ENCODE measurements at regions not wholly inside any gene's neighbourhood (a gene's known extent, or its start where the extent isn't known, plus 50 kb on each side); places are given as distances from the start of the nearest gene placed in this dataset.

DNA sequence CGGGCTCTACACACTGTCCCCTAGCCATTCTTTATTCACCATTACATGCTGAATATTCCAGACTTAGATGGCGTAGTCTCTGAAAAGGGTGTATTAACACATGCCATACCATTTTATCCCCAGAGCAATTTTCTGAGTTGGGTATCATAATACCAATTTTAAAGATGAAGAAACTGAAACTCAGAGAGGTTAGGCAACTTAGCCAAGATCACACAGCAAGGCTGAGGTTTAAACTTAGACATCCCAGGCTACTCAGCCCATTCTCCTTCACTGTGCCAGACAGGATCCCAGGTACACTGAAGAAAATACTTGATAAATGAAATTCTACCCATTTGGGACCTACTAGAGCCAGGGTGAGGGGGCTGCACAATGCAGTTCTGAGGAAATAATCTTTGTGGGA, 67.4 kb upstream of the ARHGAP36 start:
- no peak overlapping the region for H3K27ac ChIP-seq
- H3K9me3 ChIP-seq, result no peaks in the 10 kb centered on the region
- no peaks in the 10 kb centered on the region for H3K27me3 ChIP-seq
- TF ChIP-seq EP300 (IDR thresholded peaks at IDR 0.05) (no peak), POLR2A (IDR thresholded peaks at IDR 0.05) (no peak), POLR2AphosphoS5 (IDR thresholded peaks at IDR 0.05) (no peak)
- TF ChIP-seq, protein P1, sequence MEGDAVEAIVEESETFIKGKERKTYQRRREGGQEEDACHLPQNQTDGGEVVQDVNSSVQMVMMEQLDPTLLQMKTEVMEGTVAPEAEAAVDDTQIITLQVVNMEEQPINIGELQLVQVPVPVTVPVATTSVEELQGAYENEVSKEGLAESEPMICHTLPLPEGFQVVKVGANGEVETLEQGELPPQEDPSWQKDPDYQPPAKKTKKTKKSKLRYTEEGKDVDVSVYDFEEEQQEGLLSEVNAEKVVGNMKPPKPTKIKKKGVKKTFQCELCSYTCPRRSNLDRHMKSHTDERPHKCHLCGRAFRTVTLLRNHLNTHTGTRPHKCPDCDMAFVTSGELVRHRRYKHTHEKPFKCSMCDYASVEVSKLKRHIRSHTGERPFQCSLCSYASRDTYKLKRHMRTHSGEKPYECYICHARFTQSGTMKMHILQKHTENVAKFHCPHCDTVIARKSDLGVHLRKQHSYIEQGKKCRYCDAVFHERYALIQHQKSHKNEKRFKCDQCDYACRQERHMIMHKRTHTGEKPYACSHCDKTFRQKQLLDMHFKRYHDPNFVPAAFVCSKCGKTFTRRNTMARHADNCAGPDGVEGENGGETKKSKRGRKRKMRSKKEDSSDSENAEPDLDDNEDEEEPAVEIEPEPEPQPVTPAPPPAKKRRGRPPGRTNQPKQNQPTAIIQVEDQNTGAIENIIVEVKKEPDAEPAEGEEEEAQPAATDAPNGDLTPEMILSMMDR (IDR thresholded peaks at IDR 0.05), result no peak
- H3K4me3 ChIP-seq, result no peak overlapping the region
- 87 to 98% methylated on average over 2 of the region's 2 CpGs for WGBS, 2 donors
- DNase-seq, result no peak
- no peaks in the 10 kb centered on the region for H3K36me3 ChIP-seq
- intact Hi-C loops (cut with DNase I), result no loop called here
- H3K4me1 ChIP-seq, result no peaks in the 10 kb centered on the region

DNA sequence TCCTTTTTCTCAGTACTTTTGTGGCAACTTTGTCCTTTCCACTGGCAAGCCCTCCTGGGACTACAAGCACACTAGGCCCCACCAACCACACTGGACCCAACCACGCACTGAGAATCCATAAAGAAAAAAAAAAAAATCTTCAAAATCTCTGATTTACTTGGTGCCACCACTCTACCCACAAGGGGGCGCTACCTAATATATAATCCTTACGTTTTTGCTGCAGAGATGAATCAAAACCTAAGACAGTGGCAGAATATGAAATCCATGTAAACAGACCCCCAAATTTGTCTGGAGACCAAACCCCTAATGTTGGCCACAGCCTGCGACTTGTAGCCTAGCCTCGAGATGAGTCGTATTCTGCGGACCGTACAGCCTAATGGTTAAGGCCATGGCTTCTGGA, 63.5 kb upstream of the ARHGAP36 start:
- no peak overlapping the region for H3K4me3 ChIP-seq
- WGBS, 2 donors, result 48 to 53% methylated on average over 8 of the region's 8 CpGs
- no peaks in the 10 kb centered on the region for H3K4me1 ChIP-seq
- no peaks in the 10 kb centered on the region for H3K27me3 ChIP-seq
- H3K27ac ChIP-seq, result no peak overlapping the region
- no peak for TF ChIP-seq POLR2AphosphoS5 (IDR thresholded peaks at IDR 0.05)
- TF ChIP-seq, protein P1 (IDR thresholded peaks at IDR 0.05), result peak in 1 of 4 experiments; percentile 22
- DNase-seq, result no peak
- intact Hi-C loops (cut with DNase I), result no loop called here
- H3K9me3 ChIP-seq, result no peaks in the 10 kb centered on the region
- H3K36me3 ChIP-seq, result no peaks in the 10 kb centered on the region

DNA sequence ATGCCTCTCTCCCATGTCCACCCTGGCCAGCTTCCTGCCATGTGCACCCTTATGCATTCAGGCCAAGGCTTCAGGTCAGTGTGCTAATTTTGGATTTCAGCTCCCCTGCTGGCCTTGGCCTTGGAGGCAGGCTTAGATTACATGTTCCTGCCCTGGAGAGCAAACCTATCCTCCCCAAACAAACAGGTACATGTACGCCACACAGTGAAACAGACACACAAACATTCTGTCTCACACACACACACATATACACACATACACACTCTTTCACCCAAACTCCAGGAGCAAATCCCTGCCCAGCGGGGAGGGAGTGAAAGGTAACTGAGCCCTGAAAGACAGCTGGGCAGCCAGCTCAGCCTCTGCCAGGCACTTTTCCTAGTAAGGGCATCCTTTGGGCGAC, 62.7 kb upstream of the ARHGAP36 start:
- no peaks in the 10 kb centered on the region for H3K4me1 ChIP-seq
- H3K9me3 ChIP-seq, result no peaks in the 10 kb centered on the region
- intact Hi-C loops (cut with DNase I), result no loop called here
- TF ChIP-seq EP300 (IDR thresholded peaks at IDR 0.05), result no peak
- TF ChIP-seq, protein P1 (IDR thresholded peaks at IDR 0.05), result no peak
- TF ChIP-seq POLR2AphosphoS5 (IDR thresholded peaks at IDR 0.05), result no peak
- TF ChIP-seq POLR2A (IDR thresholded peaks at IDR 0.05), result no peak
- no peak overlapping the region for H3K4me3 ChIP-seq
- H3K36me3 ChIP-seq, result no peaks in the 10 kb centered on the region
- WGBS, 2 donors, result 86 to 92% methylated on average over 3 of the region's 3 CpGs
- H3K27me3 ChIP-seq, result no peaks in the 10 kb centered on the region
- no peak overlapping the region for H3K27ac ChIP-seq
- no peak for DNase-seq

DNA sequence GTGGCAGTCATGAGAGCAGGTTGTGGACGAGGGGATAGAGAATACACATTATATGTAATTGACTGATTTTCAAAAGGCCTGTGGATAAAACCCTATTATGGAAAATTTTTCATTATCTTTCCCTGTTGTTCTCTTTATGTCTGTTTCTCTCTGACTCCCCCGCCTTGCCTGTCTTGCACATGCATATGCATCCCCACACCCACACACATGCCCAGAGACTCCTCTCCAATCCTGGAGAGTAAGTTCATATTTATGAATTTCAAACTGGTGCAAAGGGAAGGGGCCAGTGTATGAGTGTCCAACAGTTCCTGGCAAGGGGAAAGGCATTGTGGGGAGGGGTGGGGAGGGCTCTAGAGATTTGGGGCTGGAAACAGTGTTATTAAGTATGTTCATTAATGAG, 60.8 kb upstream of the ARHGAP36 start:
- no peaks in the 10 kb centered on the region for H3K27me3 ChIP-seq
- no peak for DNase-seq
- no peak overlapping the region for H3K27ac ChIP-seq
- no peaks in the 10 kb centered on the region for H3K9me3 ChIP-seq
- H3K4me3 ChIP-seq, result no peak overlapping the region
- no peaks in the 10 kb centered on the region for H3K36me3 ChIP-seq
- H3K4me1 ChIP-seq, result no peaks in the 10 kb centered on the region
- intact Hi-C loops (cut with DNase I), result no loop called here
- 55 to 68% methylated on average over 2 of the region's 2 CpGs for WGBS, 2 donors
- TF ChIP-seq, protein P1 (IDR thresholded peaks at IDR 0.05), result no peak
- TF ChIP-seq POLR2AphosphoS5 (IDR thresholded peaks at IDR 0.05), result no peak
- TF ChIP-seq EP300 (IDR thresholded peaks at IDR 0.05), result no peak
- no peak for TF ChIP-seq POLR2A (IDR thresholded peaks at IDR 0.05)

DNA sequence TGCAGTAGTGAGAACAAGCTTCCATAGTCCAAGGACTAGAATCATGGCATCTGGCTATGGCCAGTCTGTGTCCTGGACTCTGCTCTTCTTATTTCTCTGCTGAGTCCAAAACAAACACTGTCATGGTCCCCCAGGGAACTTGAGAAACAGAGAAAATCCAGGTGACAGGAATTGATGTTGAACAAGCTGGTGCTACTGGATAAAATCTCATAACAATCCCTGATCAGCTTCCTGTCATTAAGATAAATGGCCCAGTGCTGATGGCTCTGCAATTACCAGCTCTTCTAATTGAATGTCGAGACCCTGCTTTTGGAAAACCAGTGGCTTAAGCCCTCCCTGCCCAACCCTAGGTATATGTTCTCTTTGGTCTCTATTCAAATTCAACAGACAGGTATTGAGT, 58.8 kb upstream of the ARHGAP36 start:
- no peak overlapping the region for H3K27ac ChIP-seq
- no peaks in the 10 kb centered on the region for H3K27me3 ChIP-seq
- TF ChIP-seq EP300 (IDR thresholded peaks at IDR 0.05) (no peak), POLR2AphosphoS5 (IDR thresholded peaks at IDR 0.05) (no peak), POLR2A (IDR thresholded peaks at IDR 0.05) (no peak)
- TF ChIP-seq, protein P1 (IDR thresholded peaks at IDR 0.05), result no peak
- H3K36me3 ChIP-seq, result no peaks in the 10 kb centered on the region
- H3K9me3 ChIP-seq, result no peaks in the 10 kb centered on the region
- no peaks in the 10 kb centered on the region for H3K4me1 ChIP-seq
- no peak for DNase-seq
- intact Hi-C loops (cut with DNase I), result no loop called here
- H3K4me3 ChIP-seq, result no peak overlapping the region
- 61 to 74% methylated on average over 1 of the region's 1 CpG for WGBS, 2 donors
